Thymus (tissue), 11 donors: ENCODE measurements at regions not wholly inside any gene's neighbourhood (a gene's known extent, or its start where the extent isn't known, plus 50 kb on each side); places are given as distances from the start of the nearest gene placed in this dataset.
"Not testable (repeated sequence)": the region's sequence is repeated elsewhere in the genome, so short reads cannot be mapped to it uniquely, and the experiment has no call there.

Source experiments
- DNase-seq, 9 donors: peaks; one replicate each; pipeline ENCODE4 v3.0.0-alpha.2; 2013; ENCODE audit warnings: low spot score in 9 of 9, low read depth in 6 of 9, missing footprints in 1 of 9
- H3K27ac ChIP-seq, 2 donors: one replicate each; pipeline ENCODE4 v1.5.1; 2013; ENCODE audit warnings: control low read depth in 1 of 2, low read depth in 1 of 2, low read length in 1 of 2, mild to moderate bottlenecking in 1 of 2, moderate library complexity in 1 of 2
- H3K27me3 ChIP-seq, 2 donors: one replicate each; pipeline ENCODE4 v1.5.1; 2013; ENCODE audit warnings: low read length in 1 of 2; ENCODE audit not compliant: control insufficient read depth in 2 of 2, insufficient read depth in 1 of 2
- H3K36me3 ChIP-seq, 2 donors: one replicate each; pipeline ENCODE4 v1.5.1; 2013; ENCODE audit warnings: low read length in 1 of 2, mild to moderate bottlenecking in 1 of 2, moderate library complexity in 1 of 2; ENCODE audit not compliant: control insufficient read depth in 2 of 2, insufficient read depth in 2 of 2
- H3K4me1 ChIP-seq, 2 donors: one replicate each; pipeline ENCODE4 v1.5.1; 2013; ENCODE audit warnings: low read length in 2 of 2; ENCODE audit not compliant: control insufficient read depth in 2 of 2, insufficient read depth in 2 of 2
- H3K4me3 ChIP-seq, 2 donors: one replicate each; pipeline ENCODE4 v1.5.1; 2013; ENCODE audit warnings: low read length in 2 of 2, control low read depth in 1 of 2, mild to moderate bottlenecking in 1 of 2
- H3K9me3 ChIP-seq, 2 donors: one replicate each; pipeline ENCODE4 v1.5.1; 2013; ENCODE audit warnings: low read length in 1 of 2, mild to moderate bottlenecking in 1 of 2; ENCODE audit not compliant: control insufficient read depth in 2 of 2, insufficient read depth in 1 of 2
- WGBS: extraction: QIAGEN DNeasy Blood & Tissue Kit; methylation state at CpG from one replicate; pipeline ENCODE4 v1.1.7; 2013; 5-methylcytosine and 5-hydroxymethylcytosine counted together
- donor health status: healthy.

GRCh38 chr1:76723949-76724348, 143.3 kb upstream of the ST6GALNAC5 start:
- no peak for DNase-seq
- H3K27ac ChIP-seq = no peak overlapping the region
- no peaks in the 10 kb centered on the region for H3K9me3 ChIP-seq
- no peaks in the 10 kb centered on the region for H3K4me1 ChIP-seq
- H3K4me3 ChIP-seq = no peak overlapping the region
- H3K36me3 ChIP-seq = no peaks in the 10 kb centered on the region
- no peaks in the 10 kb centered on the region for H3K27me3 ChIP-seq

DNA sequence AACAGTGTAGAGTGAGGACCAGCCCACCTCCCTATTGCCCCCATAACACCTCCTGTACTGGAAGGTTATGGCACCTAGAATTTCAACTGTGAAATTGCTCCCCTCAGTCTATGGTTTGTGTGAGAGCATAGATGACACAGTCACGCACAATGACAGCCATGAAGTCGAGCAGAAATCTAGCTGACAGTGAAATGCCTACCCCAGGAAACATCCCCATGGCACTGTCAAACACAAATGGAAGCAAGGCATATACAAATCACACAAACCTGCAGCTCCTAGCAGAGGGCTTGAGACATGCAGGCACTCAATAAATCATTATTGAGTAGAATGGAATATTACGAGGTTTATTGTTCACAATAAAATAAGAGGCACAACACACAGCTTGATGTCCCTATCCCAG, 142.5 kb upstream of the ST6GALNAC5 start:
- H3K27ac ChIP-seq = no peak overlapping the region
- 97% methylated on average over 3 of the region's 3 CpGs for WGBS
- no peak for DNase-seq
- no peak overlapping the region for H3K4me3 ChIP-seq
- H3K36me3 ChIP-seq = no peaks in the 10 kb centered on the region
- H3K27me3 ChIP-seq = no peaks in the 10 kb centered on the region
- no peaks in the 10 kb centered on the region for H3K4me1 ChIP-seq
- no peaks in the 10 kb centered on the region for H3K9me3 ChIP-seq

- Histone ChIP-seq H3K27ac (no peak overlapping the region), H3K36me3 (no peaks in the 10 kb centered on the region), H3K4me3 (no peak overlapping the region), H3K4me1 (no peaks in the 10 kb centered on the region), H3K9me3 (no peaks in the 10 kb centered on the region), H3K27me3 (no peaks in the 10 kb centered on the region)
- no peak for DNase-seq
- 78% methylated on average over 5 of the region's 5 CpGs for WGBS
Observed at GRCh38 chr1:76725864-76726619, 141.2 kb upstream of the ST6GALNAC5 start.

DNA sequence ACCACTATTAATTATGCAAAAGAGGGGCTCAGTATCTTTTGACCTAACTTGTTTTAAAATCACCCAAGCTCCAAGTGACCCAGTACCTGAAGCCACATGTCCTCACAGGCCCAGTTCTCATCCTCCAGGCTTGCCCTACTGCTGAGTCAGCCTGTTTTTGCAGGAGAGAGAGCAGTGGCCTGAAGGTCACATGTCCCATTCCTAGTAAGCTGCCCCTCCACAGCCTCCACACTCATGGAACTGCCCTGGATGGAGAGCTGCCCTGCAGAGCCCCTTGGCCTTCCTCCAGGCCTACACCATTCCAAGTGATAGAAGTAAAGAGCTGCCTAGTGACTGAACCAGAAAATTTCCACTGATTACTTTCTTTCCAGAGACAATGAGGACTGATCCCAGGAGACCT, 139.8 kb upstream of the ST6GALNAC5 start:
- Histone ChIP-seq H3K27me3 (no peaks in the 10 kb centered on the region), H3K36me3 (no peaks in the 10 kb centered on the region), H3K4me1 (no peaks in the 10 kb centered on the region), H3K27ac (no peak overlapping the region), H3K4me3 (no peak overlapping the region), H3K9me3 (no peaks in the 10 kb centered on the region)
- no peak for DNase-seq

DNA sequence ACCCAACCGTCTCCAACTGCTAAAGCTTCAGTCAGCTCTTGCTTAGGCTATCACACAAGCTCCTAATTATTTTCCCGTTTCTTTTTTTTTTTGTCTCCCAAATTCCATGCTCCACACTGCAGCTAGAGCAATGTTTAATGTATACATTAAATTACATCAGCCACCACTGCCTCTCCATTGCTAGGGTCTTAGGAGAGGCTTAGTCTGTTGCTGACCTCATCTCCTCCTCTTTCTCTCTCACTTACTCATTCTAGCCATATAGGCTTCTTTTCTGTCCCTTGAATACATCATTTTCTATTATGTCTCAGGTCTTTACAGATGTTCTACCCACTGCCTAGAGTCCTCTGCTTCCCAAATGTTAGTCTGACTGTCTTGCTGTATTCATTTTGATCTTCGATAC, 138.1 kb upstream of the ST6GALNAC5 start:
- no peaks in the 10 kb centered on the region for H3K36me3 ChIP-seq
- no peaks in the 10 kb centered on the region for H3K4me1 ChIP-seq
- H3K4me3 ChIP-seq = no peak overlapping the region
- H3K9me3 ChIP-seq = no peaks in the 10 kb centered on the region
- no peak for DNase-seq
- no peak overlapping the region for H3K27ac ChIP-seq
- no peaks in the 10 kb centered on the region for H3K27me3 ChIP-seq
- WGBS = 96% methylated on average over 3 of the region's 3 CpGs

DNA sequence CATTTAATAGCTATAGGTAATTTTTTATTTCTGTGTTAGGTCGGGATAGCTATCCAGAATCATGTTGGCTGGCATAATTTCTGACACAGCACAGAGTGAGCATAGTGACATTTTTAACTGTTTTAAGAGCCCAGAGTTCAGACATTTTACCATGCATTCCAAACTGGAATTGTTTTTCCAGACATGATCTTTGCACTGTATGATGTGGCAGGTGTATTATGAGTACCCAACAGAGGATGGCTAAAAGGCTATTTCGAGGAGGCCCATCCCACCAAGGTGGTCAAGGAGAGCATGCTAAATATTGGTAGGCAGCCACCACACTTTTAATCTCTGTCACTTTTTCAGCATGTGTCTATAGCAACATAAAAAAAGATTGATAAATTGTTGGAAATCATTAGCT, 137.3 kb upstream of the ST6GALNAC5 start:
- no peaks in the 10 kb centered on the region for H3K9me3 ChIP-seq
- 88% methylated on average over 2 of the region's 2 CpGs for WGBS
- H3K4me1 ChIP-seq = no peaks in the 10 kb centered on the region
- H3K4me3 ChIP-seq = no peak overlapping the region
- DNase-seq = no peak
- H3K27ac ChIP-seq = no peak overlapping the region
- H3K36me3 ChIP-seq = no peaks in the 10 kb centered on the region
- no peaks in the 10 kb centered on the region for H3K27me3 ChIP-seq

DNA sequence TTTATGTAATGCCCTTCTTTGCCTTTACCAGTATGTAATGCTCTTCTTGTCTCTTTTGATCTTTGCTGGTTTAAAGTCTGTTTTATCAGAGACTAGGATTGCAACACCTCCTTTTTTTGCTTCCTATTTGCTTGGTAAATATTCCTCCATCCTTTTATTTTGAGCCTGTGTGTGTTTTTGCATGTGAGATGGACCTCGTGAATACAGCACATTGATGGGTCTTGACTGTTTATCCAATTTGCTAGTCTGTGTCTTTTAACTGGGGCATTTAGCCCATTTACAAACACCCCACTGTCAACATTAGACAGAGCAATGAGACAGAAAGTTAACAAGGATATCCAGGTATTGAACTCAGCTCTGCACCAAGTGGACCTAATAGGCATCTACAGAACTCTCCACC, 128.9 kb upstream of the ST6GALNAC5 start:
- H3K27me3 ChIP-seq, DNase-seq, H3K4me3 ChIP-seq, H3K9me3 ChIP-seq, H3K4me1 ChIP-seq, H3K36me3 ChIP-seq, H3K27ac ChIP-seq: not testable (repeated sequence)
- 97% methylated on average over 1 of the region's 1 CpG for WGBS

DNA sequence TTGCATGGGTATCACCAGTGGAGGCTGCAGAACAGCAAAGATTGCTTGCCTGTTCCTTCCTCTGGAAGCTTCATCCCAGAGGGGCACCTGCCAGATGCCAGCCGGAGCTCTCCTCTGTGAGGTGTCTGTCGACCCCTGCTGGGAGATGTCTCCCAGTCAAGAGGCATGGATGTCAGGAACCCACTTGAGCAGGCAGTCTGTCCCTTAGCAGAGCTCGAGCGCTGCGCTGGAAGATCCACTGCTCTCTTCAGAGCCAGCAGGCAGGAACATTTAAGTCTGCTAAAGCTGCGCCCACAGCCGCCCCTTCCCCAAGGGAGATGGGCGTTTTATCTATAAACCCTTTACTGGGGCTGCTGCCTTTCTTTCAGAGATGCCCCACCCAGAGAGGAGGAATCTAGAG, 126.3 kb upstream of the ST6GALNAC5 start:
- not testable (repeated sequence) for DNase-seq, H3K4me3 ChIP-seq, H3K27me3 ChIP-seq, H3K27ac ChIP-seq, H3K9me3 ChIP-seq, H3K4me1 ChIP-seq, H3K36me3 ChIP-seq
- 95% methylated on average over 8 of the region's 8 CpGs for WGBS

DNA sequence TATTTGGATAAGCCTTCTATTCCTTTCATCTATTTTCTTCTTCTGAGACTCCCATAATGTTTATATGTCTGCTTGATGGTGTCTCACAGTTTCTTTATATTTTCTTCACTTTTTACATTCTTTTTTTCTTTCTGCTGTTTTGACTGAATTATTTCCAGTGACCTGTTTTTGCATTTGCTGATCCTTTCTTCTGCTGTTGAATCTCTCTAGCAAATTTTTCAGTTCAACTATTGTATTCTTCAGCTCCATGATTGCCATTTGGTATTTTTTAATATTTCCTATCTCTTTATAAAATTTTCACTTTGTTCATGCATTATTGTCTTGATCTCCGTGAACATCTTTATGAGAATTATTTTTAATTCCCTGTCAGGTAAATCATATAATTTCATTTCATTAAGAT, 122.3 kb upstream of the ST6GALNAC5 start:
- DNase-seq = no peak
- Histone ChIP-seq H3K4me3 (no peak overlapping the region), H3K9me3 (no peaks in the 10 kb centered on the region), H3K27me3 (no peaks in the 10 kb centered on the region), H3K36me3 (no peaks in the 10 kb centered on the region), H3K27ac (no peak overlapping the region), H3K4me1 (no peaks in the 10 kb centered on the region)
- WGBS = 91% methylated on average over 1 of the region's 1 CpG

GRCh38 chr1:76746206-76746605, 121.1 kb upstream of the ST6GALNAC5 start:
- no peak for DNase-seq
- H3K4me1 ChIP-seq = no peaks in the 10 kb centered on the region
- no peaks in the 10 kb centered on the region for H3K9me3 ChIP-seq
- no peaks in the 10 kb centered on the region for H3K36me3 ChIP-seq
- H3K27ac ChIP-seq = no peak overlapping the region
- H3K4me3 ChIP-seq = no peak overlapping the region
- 91% methylated on average over 2 of the region's 2 CpGs for WGBS
- no peaks in the 10 kb centered on the region for H3K27me3 ChIP-seq
